ENCODE measurements at regions not wholly inside any gene's neighbourhood (a gene's known extent, or its start where the extent isn't known, plus 50 kb on each side); places are given as distances from the start of the nearest gene placed in this dataset.

DNA sequence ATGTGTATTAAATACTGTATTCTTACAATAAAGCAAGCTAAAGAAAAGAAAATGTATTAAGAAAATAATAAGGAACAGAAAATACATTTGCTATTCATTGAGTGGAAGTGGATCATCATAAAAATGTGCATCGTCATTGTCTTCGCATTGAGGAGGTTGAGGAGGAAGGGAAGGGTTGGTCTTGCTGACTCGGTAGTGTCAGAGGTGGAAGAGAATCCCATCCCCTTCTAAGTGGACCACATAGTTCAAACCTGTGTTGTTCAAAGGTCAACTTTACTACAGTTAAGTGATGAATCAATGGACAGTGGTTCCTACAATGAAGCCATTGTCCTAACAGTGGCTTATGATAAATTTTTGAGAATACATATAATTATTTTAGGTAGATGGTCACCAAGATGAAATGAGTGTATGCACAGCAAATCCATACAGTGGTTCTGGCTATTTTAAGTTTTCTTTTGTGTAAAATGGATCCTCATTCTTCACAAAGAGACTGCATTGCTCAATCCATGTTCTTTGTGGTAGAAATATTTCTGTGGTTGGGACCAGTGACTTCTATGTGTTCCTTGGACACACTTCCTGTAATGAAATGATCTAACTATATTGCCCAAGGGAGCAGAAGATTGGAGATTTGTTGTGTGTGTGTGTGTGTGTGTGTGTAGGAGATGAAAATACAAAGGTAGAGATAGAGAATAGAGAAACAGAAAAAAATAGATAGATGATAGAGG lies 556.4 kb upstream of the AMELY start:
- H3K4me1 ChIP-seq (ENCODE audit: control insufficient read depth, insufficient read depth, low read length): no peaks in the 10 kb centered on the region
- no peak overlapping the region for H3K4me3 ChIP-seq (ENCODE audit: low read depth, low read length)
- no peak for DNase-seq (ENCODE audit: low read depth in 4 of 6, low spot score in 6 of 6)
- WGBS (ENCODE audit: insufficient coverage): no CpG with 5 or more reads among the region's 3 CpGs
- no peak overlapping the region for H3K27ac ChIP-seq (ENCODE audit: low read depth, low read length)
- H3K27me3 ChIP-seq (ENCODE audit: control insufficient read depth, insufficient read depth, low read length): no peaks in the 10 kb centered on the region
- no peaks in the 10 kb centered on the region for H3K36me3 ChIP-seq (ENCODE audit: control insufficient read depth, insufficient read depth, low read length)
- no peaks in the 10 kb centered on the region for H3K9me3 ChIP-seq (ENCODE audit: control insufficient read depth, insufficient read depth, low read length)

DNA sequence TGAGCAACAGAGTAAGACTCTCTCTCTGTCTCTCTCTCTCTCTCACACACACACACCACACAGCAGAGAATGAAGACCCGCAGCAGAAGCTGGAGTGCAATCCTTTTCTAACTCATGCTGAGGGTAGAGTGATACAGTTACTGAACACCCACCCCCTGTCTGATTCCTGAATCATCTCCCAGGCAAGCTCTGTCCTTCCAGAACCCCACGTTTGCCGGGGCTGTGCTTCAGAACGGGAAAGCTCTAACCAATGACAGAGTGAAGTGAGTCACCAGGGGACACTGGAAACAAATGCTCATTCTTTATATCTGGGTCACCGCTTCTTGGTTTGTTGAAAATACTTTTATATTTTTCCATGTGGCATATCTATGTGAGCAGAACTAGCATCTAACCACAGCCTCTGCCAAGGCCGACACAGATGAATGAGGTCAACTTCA lies 553.7 kb upstream of the AMELY start:
- no peaks in the 10 kb centered on the region for H3K27me3 ChIP-seq (ENCODE audit: control insufficient read depth, insufficient read depth, low read length)

DNA sequence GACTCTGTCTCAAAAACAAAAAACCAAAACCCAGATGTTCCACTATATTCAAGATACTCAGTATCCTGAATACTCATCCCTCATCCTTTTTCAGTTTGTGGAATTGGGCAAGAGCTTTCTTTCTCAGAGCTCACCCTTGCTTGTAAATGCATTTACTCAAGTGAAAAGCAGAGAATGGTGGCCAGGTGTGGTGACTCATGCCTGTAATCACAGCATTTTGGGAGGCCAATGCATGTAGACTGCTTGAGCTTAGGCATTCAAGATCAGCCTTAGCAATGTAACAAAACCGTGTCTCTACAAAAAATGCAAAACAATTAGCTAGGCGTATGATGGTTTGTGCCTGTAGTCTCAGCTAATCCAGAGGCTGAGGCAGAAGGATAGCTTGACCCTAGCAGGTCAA lies 553.2 kb upstream of the AMELY start:
- Histone ChIP-seq H3K4me1 (ENCODE audit: control insufficient read depth, insufficient read depth, low read length) (no peaks in the 10 kb centered on the region), H3K9me3 (ENCODE audit: control insufficient read depth, insufficient read depth, low read length) (no peaks in the 10 kb centered on the region), H3K36me3 (ENCODE audit: control insufficient read depth, insufficient read depth, low read length) (no peaks in the 10 kb centered on the region), H3K27ac (ENCODE audit: low read depth, low read length) (no peak overlapping the region), H3K27me3 (ENCODE audit: control insufficient read depth, insufficient read depth, low read length) (no peaks in the 10 kb centered on the region), H3K4me3 (ENCODE audit: low read depth, low read length) (no peak overlapping the region)
- no CpG with 5 or more reads among the region's 2 CpGs for WGBS (ENCODE audit: insufficient coverage)
- DNase-seq (ENCODE audit: low read depth in 4 of 6, low spot score in 6 of 6): no peak

More for the DNA sequence above, 553.7 kb upstream of the AMELY start:
- no CpG with 5 or more reads among the region's 6 CpGs for WGBS (ENCODE audit: insufficient coverage)
- DNase-seq (ENCODE audit: low read depth in 4 of 6, low spot score in 6 of 6): no peak
- no peaks in the 10 kb centered on the region for H3K9me3 ChIP-seq (ENCODE audit: control insufficient read depth, insufficient read depth, low read length)
- no peak overlapping the region for H3K27ac ChIP-seq (ENCODE audit: low read depth, low read length)
- H3K4me1 ChIP-seq (ENCODE audit: control insufficient read depth, insufficient read depth, low read length): no peaks in the 10 kb centered on the region
- H3K36me3 ChIP-seq (ENCODE audit: control insufficient read depth, insufficient read depth, low read length): no peaks in the 10 kb centered on the region
- H3K4me3 ChIP-seq (ENCODE audit: low read depth, low read length): no peak overlapping the region

DNA sequence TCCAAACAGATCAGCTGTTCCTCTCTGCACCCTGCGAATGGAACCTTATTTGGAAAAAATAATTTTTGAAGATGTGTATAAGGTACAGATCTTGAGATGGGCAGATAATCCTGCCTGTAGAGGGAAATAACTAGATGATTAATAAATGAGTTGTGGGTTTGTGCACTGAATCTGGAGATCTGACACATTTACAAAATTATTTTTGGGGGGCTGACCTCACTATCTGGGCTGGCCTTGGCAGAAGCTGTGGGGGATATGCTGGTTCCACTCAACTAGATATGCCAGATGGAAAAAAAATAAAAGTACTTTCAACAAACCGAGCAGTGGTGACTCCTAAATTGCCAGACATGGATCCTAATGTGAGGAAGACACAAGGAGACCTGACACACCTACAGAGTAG lies 552.2 kb upstream of the AMELY start:
- H3K27ac ChIP-seq (ENCODE audit: low read depth, low read length): no peak overlapping the region
- H3K9me3 ChIP-seq (ENCODE audit: control insufficient read depth, insufficient read depth, low read length): no peaks in the 10 kb centered on the region
- WGBS (ENCODE audit: insufficient coverage): no CpG with 5 or more reads among the region's 2 CpGs
- no peaks in the 10 kb centered on the region for H3K36me3 ChIP-seq (ENCODE audit: control insufficient read depth, insufficient read depth, low read length)
- H3K27me3 ChIP-seq (ENCODE audit: control insufficient read depth, insufficient read depth, low read length): no peaks in the 10 kb centered on the region
- no peak for DNase-seq (ENCODE audit: low read depth in 4 of 6, low spot score in 6 of 6)
- no peak overlapping the region for H3K4me3 ChIP-seq (ENCODE audit: low read depth, low read length)
- no peaks in the 10 kb centered on the region for H3K4me1 ChIP-seq (ENCODE audit: control insufficient read depth, insufficient read depth, low read length)

DNA sequence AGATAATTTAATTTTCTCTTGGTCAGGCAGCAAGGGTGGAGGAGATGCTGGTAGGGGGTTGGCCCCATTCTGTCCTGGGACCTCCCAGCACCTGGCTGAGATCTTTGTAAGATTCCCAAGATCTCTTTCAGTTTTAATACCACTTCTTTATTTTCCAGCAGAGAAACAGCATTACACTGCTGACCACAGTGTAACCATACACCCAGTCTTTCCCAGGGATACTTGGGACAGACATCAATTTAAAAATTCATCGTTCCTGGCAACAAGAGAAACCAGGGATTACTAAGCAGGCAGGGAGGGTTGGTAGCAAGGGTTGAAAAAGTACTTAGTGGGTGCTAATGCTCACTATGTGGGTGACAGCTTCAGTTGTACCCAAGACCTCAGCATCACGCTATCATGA lies 551.6 kb upstream of the AMELY start:
- no CpG with 5 or more reads among the region's 2 CpGs for WGBS (ENCODE audit: insufficient coverage)
- Histone ChIP-seq H3K4me1 (ENCODE audit: control insufficient read depth, insufficient read depth, low read length) (no peaks in the 10 kb centered on the region), H3K36me3 (ENCODE audit: control insufficient read depth, insufficient read depth, low read length) (no peaks in the 10 kb centered on the region), H3K9me3 (ENCODE audit: control insufficient read depth, insufficient read depth, low read length) (no peaks in the 10 kb centered on the region), H3K27ac (ENCODE audit: low read depth, low read length) (no peak overlapping the region), H3K27me3 (ENCODE audit: control insufficient read depth, insufficient read depth, low read length) (no peaks in the 10 kb centered on the region), H3K4me3 (ENCODE audit: low read depth, low read length) (no peak overlapping the region)
- DNase-seq (ENCODE audit: low read depth in 4 of 6, low spot score in 6 of 6): no peak

DNA sequence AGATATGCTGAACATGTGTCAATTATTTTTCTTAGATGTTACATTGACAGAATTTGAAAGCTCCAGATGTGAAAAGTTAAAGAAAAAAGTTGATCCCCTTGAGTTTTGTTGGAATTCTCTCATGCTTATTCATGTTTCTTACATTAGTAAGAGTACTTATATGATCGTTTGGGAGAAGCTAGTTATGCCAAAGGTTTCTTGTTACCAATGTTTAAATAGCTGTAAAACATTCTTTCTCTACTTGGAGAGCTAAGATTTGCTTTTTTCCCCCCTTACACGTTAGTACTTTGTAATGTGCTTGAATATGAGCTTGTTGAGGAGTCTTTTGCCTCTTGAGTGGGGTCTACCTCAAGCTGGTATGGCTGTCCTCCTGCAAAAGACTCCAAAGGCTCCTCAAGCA lies 551.1 kb upstream of the AMELY start:
- Histone ChIP-seq H3K9me3 (ENCODE audit: control insufficient read depth, insufficient read depth, low read length) (no peaks in the 10 kb centered on the region), H3K4me1 (ENCODE audit: control insufficient read depth, insufficient read depth, low read length) (no peaks in the 10 kb centered on the region), H3K36me3 (ENCODE audit: control insufficient read depth, insufficient read depth, low read length) (no peaks in the 10 kb centered on the region), H3K27ac (ENCODE audit: low read depth, low read length) (no peak overlapping the region), H3K27me3 (ENCODE audit: control insufficient read depth, insufficient read depth, low read length) (no peaks in the 10 kb centered on the region), H3K4me3 (ENCODE audit: low read depth, low read length) (no peak overlapping the region)
- DNase-seq (ENCODE audit: low read depth in 4 of 6, low spot score in 6 of 6): no peak
- no CpG with 5 or more reads among the region's 2 CpGs for WGBS (ENCODE audit: insufficient coverage)

DNA sequence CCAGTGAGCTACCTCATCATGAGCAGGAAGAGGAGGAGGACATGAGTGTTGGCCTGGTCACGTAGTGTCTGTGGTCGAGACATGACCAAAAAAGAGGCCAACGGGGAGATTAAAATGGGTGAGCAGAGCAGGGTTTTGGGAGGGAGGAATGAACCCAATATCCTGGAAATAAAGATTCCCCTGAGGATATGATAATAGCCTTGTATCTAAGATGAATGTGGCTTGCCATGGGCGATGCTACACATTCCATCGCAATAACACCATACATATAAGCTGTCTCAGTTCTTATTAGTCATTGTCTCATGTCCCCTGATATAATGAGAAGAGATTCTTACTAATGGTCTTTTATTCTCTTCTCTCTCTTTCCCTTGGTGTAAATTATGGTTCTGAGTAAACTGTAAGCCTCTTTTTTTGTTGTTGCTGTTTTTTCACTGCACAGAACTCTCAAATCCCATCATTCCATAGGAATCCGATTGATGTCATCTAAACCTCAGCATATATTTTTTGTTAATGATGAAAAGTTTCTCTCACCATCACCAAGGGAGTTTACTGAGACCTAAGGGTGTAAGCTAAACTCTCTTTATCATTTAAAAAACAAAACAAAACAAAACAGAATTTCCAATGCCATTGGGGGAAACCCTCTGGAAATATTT lies 550.4 kb upstream of the AMELY start:
- DNase-seq (ENCODE audit: low read depth in 4 of 6, low spot score in 6 of 6): no peak
- Histone ChIP-seq H3K27me3 (ENCODE audit: control insufficient read depth, insufficient read depth, low read length) (no peaks in the 10 kb centered on the region), H3K4me3 (ENCODE audit: low read depth, low read length) (no peak overlapping the region), H3K27ac (ENCODE audit: low read depth, low read length) (no peak overlapping the region), H3K4me1 (ENCODE audit: control insufficient read depth, insufficient read depth, low read length) (no peaks in the 10 kb centered on the region), H3K9me3 (ENCODE audit: control insufficient read depth, insufficient read depth, low read length) (no peaks in the 10 kb centered on the region), H3K36me3 (ENCODE audit: control insufficient read depth, insufficient read depth, low read length) (no peaks in the 10 kb centered on the region)
- no CpG with 5 or more reads among the region's 6 CpGs for WGBS (ENCODE audit: insufficient coverage)

DNA sequence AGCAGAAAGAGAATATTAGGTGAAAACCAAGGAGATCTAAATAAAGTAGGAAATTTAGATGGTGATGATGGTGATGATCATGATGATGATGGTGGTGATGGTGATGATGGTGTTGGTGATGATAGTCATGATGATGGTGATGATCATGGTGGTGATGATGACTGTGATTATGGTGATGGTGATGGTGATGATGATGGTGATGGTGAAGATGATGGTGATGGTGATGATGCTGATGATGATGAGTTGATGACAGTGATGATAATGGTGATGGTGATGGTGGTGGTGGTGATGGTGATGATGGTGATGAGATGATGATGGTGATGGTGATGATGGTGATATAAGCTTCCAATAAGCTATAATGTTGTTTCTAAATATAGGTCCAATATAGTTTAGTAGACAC lies 548.2 kb upstream of the AMELY start:
- no peak overlapping the region for H3K27ac ChIP-seq (ENCODE audit: low read depth, low read length)
- DNase-seq (ENCODE audit: low read depth in 4 of 6, low spot score in 6 of 6): no peak
- no peaks in the 10 kb centered on the region for H3K9me3 ChIP-seq (ENCODE audit: control insufficient read depth, insufficient read depth, low read length)
- no peaks in the 10 kb centered on the region for H3K36me3 ChIP-seq (ENCODE audit: control insufficient read depth, insufficient read depth, low read length)
- H3K27me3 ChIP-seq (ENCODE audit: control insufficient read depth, insufficient read depth, low read length): no peaks in the 10 kb centered on the region
- no peak overlapping the region for H3K4me3 ChIP-seq (ENCODE audit: low read depth, low read length)
- no peaks in the 10 kb centered on the region for H3K4me1 ChIP-seq (ENCODE audit: control insufficient read depth, insufficient read depth, low read length)

DNA sequence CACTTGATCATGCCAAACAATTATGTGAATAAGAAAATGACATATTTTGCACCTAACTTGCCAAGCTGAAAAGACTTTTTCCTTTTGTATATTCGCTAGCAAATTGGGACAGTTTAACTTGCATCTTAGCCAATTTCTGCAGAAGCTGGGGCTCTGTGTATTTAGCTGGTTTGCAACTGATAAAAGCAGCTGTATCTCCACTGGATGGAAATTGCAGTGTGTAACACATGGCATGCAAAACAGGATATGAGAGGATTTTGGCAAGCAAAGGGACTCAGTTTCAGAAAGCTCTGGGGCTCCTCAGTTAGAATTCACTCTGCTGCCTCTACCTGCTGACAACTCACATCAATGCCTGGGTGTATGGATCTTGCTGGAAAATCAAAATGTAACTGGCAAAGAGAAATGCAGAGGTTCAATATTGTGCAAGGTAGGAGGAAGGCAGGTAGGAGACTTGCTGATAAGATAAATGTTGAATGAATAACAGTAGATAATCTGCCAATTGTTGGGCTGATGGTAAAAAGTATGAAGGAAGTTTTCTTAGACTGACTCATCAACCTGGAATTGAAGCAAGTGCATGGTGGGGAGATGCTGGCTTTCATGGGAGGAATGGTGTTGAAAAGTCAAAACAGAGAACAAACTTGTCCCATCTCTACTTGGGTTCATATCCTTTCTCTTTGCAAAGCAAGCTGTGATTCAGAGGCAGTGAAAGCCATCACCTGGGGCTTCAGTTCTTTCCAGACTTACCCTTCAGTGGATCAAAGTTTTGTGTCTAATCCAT lies 546.9 kb upstream of the AMELY start:
- no peaks in the 10 kb centered on the region for H3K36me3 ChIP-seq (ENCODE audit: control insufficient read depth, insufficient read depth, low read length)
- H3K27me3 ChIP-seq (ENCODE audit: control insufficient read depth, insufficient read depth, low read length): no peaks in the 10 kb centered on the region
- H3K4me3 ChIP-seq (ENCODE audit: low read depth, low read length): no peak overlapping the region
- no peaks in the 10 kb centered on the region for H3K9me3 ChIP-seq (ENCODE audit: control insufficient read depth, insufficient read depth, low read length)
- WGBS (ENCODE audit: insufficient coverage): no CpG with 5 or more reads among the region's 1 CpG
- no peak overlapping the region for H3K27ac ChIP-seq (ENCODE audit: low read depth, low read length)
- no peaks in the 10 kb centered on the region for H3K4me1 ChIP-seq (ENCODE audit: control insufficient read depth, insufficient read depth, low read length)
- DNase-seq (ENCODE audit: low read depth in 4 of 6, low spot score in 6 of 6): peak in 1 of 6 donors; percentile 6
